Panc1 (cell line): ENCODE measurements at regions not wholly inside any gene's neighbourhood (a gene's known extent, or its start where the extent isn't known, plus 50 kb on each side); places are given as distances from the start of the nearest gene placed in this dataset.

ENCODE experiments used
- ATAC-seq: fragments of 200-7000 bp; cut with Tn5 transposase; 2 replicates; pipeline ENCODE4 v1.9.1; 2020; ENCODE audit warnings: mild to moderate bottlenecking, moderate library complexity
- BruUV-seq: library from RNA; stranded (reverse); fragments of 400-500 nt; replicated peaks from 2 replicates; lab custom pipeline; 2021; lab: Mats Ljungman, UMichigan
- CTCF ChIA-PET: fragments of 300-600 bp; sonication (Branson Sonifier 250); formaldehyde crosslinking; loops from one replicate; lab custom pipeline; 2022; ENCODE audit warnings: antibody characterized with exemption; lab: Charles Lee
- POLR2A ChIA-PET: fragments of 300-600 bp; sonication (Branson Sonifier 250); formaldehyde crosslinking; loops from one replicate; lab custom pipeline; 2022; ENCODE audit warnings: antibody characterized with exemption; lab: Charles Lee
- DNase-seq: peaks from one replicate; pipeline ENCODE4 v3.0.0-alpha.2; 2010; ENCODE audit warnings: low read depth, low spot score
- H3K27ac ChIP-seq: 2 replicates; pipeline ENCODE4 v1.5.1; 2011; ENCODE audit warnings: mild to moderate bottlenecking, low read length, inconsistent platforms
- H3K27me3 ChIP-seq: fragments of 200-500 bp; sonication (Bioruptor generic); 2 replicates; pipeline ENCODE4 v1.6.0; 2014; ENCODE audit warnings: low read length, inconsistent platforms; ENCODE audit not compliant: control insufficient read depth, insufficient read depth
- H3K36me3 ChIP-seq: fragments of 200-500 bp; sonication (Bioruptor generic); 2 replicates; pipeline ENCODE4 v1.5.1; 2014; ENCODE audit warnings: inconsistent platforms, mild to moderate bottlenecking, low read length, moderate library complexity; ENCODE audit not compliant: control insufficient read depth, insufficient read depth
- H3K4me1 ChIP-seq: 2 replicates; pipeline ENCODE4 v1.5.1; 2011; ENCODE audit warnings: inconsistent platforms, mild to moderate bottlenecking, low read length, moderate library complexity; ENCODE audit not compliant: control insufficient read depth, insufficient read depth
- H3K4me3 ChIP-seq, 2 experiments: 2 replicates each; pipeline ENCODE4 v1.5.1; 2011 to 2012; ENCODE audit warnings: low read depth in 2 of 2, low read length in 2 of 2, mild to moderate bottlenecking in 2 of 2, inconsistent platforms in 1 of 2, moderate library complexity in 1 of 2
- H3K9me3 ChIP-seq: fragments of 200-500 bp; sonication (Bioruptor generic); 2 replicates; pipeline ENCODE4 v1.5.1; 2014; ENCODE audit warnings: low read depth, mild to moderate bottlenecking, inconsistent platforms, low read length, moderate library complexity; ENCODE audit not compliant: control insufficient read depth, insufficient read depth
- POLR2AphosphoS5 ChIP-seq: IDR thresholded peaks from 2 replicates; pipeline ENCODE4 v1.6.1; 2012; ENCODE audit warnings: mild to moderate bottlenecking, low read depth, low read length, moderate library complexity
- SIN3A ChIP-seq: IDR thresholded peaks from 2 replicates; pipeline ENCODE4 v1.6.1; 2012; ENCODE audit warnings: low read depth, mild to moderate bottlenecking, low read length, moderate library complexity, borderline replicate concordance; ENCODE audit not compliant: insufficient read depth
- TCF7L2 ChIP-seq: IDR thresholded peaks from 2 replicates; pipeline ENCODE4 v1.6.1; 2011; ENCODE audit warnings: mild to moderate bottlenecking, low read depth, low read length, inconsistent platforms
- in situ Hi-C: cut with HindIII; loops from 2 replicates; pipeline ENCODE4 v1.10.0; 2016; ENCODE audit warnings: low sequenced_read_pairs, low pct_unique_long_range_greater_than_20kb
- intact Hi-C: fragments of 100-400 bp; cut with micrococcal nuclease; formaldehyde crosslinking; loops from one replicate; pipeline ENCODE4 v1.10.0; 2022; ENCODE audit not compliant: unreplicated experiment
- TF ChIP-seq, protein P1 (sequence below), 2 experiments: IDR thresholded peaks; 2 replicates each; pipeline ENCODE4 v1.6.1; 2011 to 2012; ENCODE audit warnings: low read depth in 2 of 2, control low read depth in 1 of 2, low read length in 1 of 2, mild to moderate bottlenecking in 1 of 2, moderate library complexity in 1 of 2; ENCODE audit not compliant: insufficient read depth in 1 of 2
- TF ChIP-seq, protein P2 (sequence below): fragments of 450-650 bp; IDR thresholded peaks from 2 replicates; pipeline ENCODE4 v1.5.1; 2017; ENCODE audit warnings: mild to moderate bottlenecking

DNA sequence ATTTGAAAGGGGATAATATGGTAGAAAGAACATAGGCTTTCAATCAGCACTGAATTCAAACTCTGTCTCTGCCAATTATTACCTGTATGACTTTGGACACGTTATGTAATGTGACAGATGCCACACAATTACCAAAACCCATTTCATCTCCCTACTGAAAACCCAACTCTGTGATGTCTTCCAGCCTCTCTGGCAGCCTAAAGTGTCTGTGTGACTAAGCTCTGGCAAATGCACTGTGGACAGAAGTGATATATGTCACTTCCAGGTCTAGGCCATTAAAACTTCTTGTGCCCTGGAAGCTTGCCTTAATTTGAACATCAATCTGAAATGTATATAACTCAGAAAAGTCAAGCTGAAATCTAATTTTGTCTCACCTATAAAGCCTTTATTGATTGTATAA lies 552.0 kb downstream of the RFC3 start:
- no peaks in the 10 kb centered on the region for H3K36me3 ChIP-seq
- H3K4me1 ChIP-seq, result no peaks in the 10 kb centered on the region
- CTCF ChIA-PET, result no interaction called here
- no peaks in the 10 kb centered on the region for H3K9me3 ChIP-seq
- no peak overlapping the region for H3K27ac ChIP-seq
- no TSS peak for BruUV-seq
- in situ Hi-C loops (no loop called here), intact Hi-C loops (no loop called here)
- H3K4me3 ChIP-seq, result no peak overlapping the region
- ATAC-seq, result no peak
- DNase-seq, result no peak
- TF ChIP-seq SIN3A (no peak), TCF7L2 (no peak), POLR2AphosphoS5 (no peak)
- TF ChIP-seq, protein P1, sequence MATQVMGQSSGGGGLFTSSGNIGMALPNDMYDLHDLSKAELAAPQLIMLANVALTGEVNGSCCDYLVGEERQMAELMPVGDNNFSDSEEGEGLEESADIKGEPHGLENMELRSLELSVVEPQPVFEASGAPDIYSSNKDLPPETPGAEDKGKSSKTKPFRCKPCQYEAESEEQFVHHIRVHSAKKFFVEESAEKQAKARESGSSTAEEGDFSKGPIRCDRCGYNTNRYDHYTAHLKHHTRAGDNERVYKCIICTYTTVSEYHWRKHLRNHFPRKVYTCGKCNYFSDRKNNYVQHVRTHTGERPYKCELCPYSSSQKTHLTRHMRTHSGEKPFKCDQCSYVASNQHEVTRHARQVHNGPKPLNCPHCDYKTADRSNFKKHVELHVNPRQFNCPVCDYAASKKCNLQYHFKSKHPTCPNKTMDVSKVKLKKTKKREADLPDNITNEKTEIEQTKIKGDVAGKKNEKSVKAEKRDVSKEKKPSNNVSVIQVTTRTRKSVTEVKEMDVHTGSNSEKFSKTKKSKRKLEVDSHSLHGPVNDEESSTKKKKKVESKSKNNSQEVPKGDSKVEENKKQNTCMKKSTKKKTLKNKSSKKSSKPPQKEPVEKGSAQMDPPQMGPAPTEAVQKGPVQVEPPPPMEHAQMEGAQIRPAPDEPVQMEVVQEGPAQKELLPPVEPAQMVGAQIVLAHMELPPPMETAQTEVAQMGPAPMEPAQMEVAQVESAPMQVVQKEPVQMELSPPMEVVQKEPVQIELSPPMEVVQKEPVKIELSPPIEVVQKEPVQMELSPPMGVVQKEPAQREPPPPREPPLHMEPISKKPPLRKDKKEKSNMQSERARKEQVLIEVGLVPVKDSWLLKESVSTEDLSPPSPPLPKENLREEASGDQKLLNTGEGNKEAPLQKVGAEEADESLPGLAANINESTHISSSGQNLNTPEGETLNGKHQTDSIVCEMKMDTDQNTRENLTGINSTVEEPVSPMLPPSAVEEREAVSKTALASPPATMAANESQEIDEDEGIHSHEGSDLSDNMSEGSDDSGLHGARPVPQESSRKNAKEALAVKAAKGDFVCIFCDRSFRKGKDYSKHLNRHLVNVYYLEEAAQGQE (IDR thresholded peaks at IDR 0.05; ENCODE audit: insufficient read depth in 1 of 2, low read depth in 2 of 2, low read length in 1 of 2), result no peak
- TF ChIP-seq, protein P2, sequence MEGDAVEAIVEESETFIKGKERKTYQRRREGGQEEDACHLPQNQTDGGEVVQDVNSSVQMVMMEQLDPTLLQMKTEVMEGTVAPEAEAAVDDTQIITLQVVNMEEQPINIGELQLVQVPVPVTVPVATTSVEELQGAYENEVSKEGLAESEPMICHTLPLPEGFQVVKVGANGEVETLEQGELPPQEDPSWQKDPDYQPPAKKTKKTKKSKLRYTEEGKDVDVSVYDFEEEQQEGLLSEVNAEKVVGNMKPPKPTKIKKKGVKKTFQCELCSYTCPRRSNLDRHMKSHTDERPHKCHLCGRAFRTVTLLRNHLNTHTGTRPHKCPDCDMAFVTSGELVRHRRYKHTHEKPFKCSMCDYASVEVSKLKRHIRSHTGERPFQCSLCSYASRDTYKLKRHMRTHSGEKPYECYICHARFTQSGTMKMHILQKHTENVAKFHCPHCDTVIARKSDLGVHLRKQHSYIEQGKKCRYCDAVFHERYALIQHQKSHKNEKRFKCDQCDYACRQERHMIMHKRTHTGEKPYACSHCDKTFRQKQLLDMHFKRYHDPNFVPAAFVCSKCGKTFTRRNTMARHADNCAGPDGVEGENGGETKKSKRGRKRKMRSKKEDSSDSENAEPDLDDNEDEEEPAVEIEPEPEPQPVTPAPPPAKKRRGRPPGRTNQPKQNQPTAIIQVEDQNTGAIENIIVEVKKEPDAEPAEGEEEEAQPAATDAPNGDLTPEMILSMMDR, result no peak
- no peaks in the 10 kb centered on the region for H3K27me3 ChIP-seq
- POLR2A ChIA-PET, result no interaction called here

DNA sequence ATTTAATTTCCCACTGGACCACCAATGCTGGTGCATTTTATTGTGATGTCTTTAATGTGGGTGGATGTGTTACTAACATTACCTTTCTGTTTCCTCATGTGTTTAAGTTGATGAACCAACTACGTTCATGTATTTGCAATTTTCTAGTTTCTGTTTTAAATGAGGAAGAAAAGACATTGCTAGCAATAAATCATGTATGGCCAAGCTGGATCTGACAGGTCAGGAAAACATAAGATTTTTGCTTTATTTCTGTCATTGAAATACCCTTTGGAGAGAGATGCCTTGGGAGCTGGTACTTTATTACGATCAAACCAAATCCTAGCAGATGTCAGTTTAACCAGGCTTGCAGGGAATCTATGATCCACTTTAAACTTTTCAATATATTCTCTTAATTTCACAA lies 553.2 kb downstream of the RFC3 start:
- H3K9me3 ChIP-seq, result no peaks in the 10 kb centered on the region
- in situ Hi-C loops, result no loop called here
- TF ChIP-seq TCF7L2 (no peak), POLR2AphosphoS5 (no peak), SIN3A (no peak)
- TF ChIP-seq, protein P1 (IDR thresholded peaks at IDR 0.05; ENCODE audit: insufficient read depth in 1 of 2, low read depth in 2 of 2, low read length in 1 of 2), result no peak
- TF ChIP-seq, protein P2, result no peak
- no peaks in the 10 kb centered on the region for H3K36me3 ChIP-seq
- no peak overlapping the region for H3K4me3 ChIP-seq
- POLR2A ChIA-PET, result no interaction called here
- no peaks in the 10 kb centered on the region for H3K4me1 ChIP-seq
- ATAC-seq, result no peak
- CTCF ChIA-PET, result no interaction called here
- no peak for DNase-seq
- H3K27me3 ChIP-seq, result no peaks in the 10 kb centered on the region
- intact Hi-C loops, result no loop called here
- no peak overlapping the region for H3K27ac ChIP-seq
- no TSS peak for BruUV-seq
